Mesendoderm (in vitro differentiated cells): ENCODE measurements at regions not wholly inside any gene's neighbourhood (a gene's known extent, or its start where the extent isn't known, plus 50 kb on each side); places are given as distances from the start of the nearest gene placed in this dataset.

Source experiments
- DNase-seq: peaks from one replicate; pipeline ENCODE4 v3.0.0; 2013
- H2AK5ac ChIP-seq: 2 replicates; pipeline ENCODE4 v1.6.1; 2013; ENCODE audit warnings: low read length, inconsistent platforms
- H2BK120ac ChIP-seq: 2 replicates; pipeline ENCODE4 v1.6.1; 2013; ENCODE audit warnings: low read depth, mild to moderate bottlenecking, low read length, moderate library complexity, mixed read lengths
- H2BK15ac ChIP-seq: replicated peaks from 2 replicates; pipeline ENCODE4 v1.6.1; 2013; ENCODE audit warnings: low read depth, mild to moderate bottlenecking, moderate library complexity
- H2BK5ac ChIP-seq: 2 replicates; pipeline ENCODE4 v1.6.1; 2013; ENCODE audit warnings: low read length, inconsistent platforms
- H3K18ac ChIP-seq: 2 replicates; pipeline ENCODE4 v1.6.1; 2013; ENCODE audit warnings: mild to moderate bottlenecking, low read length, mixed read lengths
- H3K23ac ChIP-seq: one replicate; pipeline ENCODE4 v1.6.1; 2013; ENCODE audit warnings: low read length
- H3K27ac ChIP-seq: 2 replicates; pipeline ENCODE4 v1.5.1; 2013; ENCODE audit warnings: low read depth, mild to moderate bottlenecking, inconsistent platforms, low read length, moderate library complexity
- H3K27me3 ChIP-seq: 2 replicates; pipeline ENCODE4 v1.6.1; 2013; ENCODE audit warnings: low read length, control low read depth, mild to moderate bottlenecking, inconsistent platforms; ENCODE audit not compliant: insufficient read depth, poor library complexity
- H3K36me3 ChIP-seq: 2 replicates; pipeline ENCODE4 v1.6.1; 2013; ENCODE audit warnings: low read length, inconsistent platforms; ENCODE audit not compliant: control insufficient read depth, insufficient read depth
- H3K4ac ChIP-seq: one replicate; pipeline ENCODE4 v1.6.1; 2013; ENCODE audit warnings: low read depth, mild to moderate bottlenecking, low read length, moderate library complexity
- H3K4me1 ChIP-seq: 2 replicates; pipeline ENCODE4 v1.6.1; 2013; ENCODE audit warnings: low read depth, low read length, inconsistent platforms; ENCODE audit not compliant: control insufficient read depth
- H3K4me2 ChIP-seq: 2 replicates; pipeline ENCODE4 v1.6.1; 2013; ENCODE audit warnings: low read length
- H3K4me3 ChIP-seq: 2 replicates; pipeline ENCODE4 v1.5.1; 2013; ENCODE audit warnings: mild to moderate bottlenecking, low read length
- H3K56ac ChIP-seq: one replicate; pipeline ENCODE4 v1.6.1; 2013; ENCODE audit warnings: low read length
- H3K79me1 ChIP-seq: 2 replicates; pipeline ENCODE4 v1.6.1; 2013; ENCODE audit warnings: low read length, inconsistent platforms
- H3K79me2 ChIP-seq: 2 replicates; pipeline ENCODE4 v1.6.1; 2013; ENCODE audit warnings: mild to moderate bottlenecking, low read length; ENCODE audit not compliant: control insufficient read depth, insufficient read depth
- H3K9ac ChIP-seq: 2 replicates; pipeline ENCODE4 v1.6.1; 2013; ENCODE audit warnings: low read length, inconsistent platforms
- H4K5ac ChIP-seq: one replicate; pipeline ENCODE4 v1.6.1; 2013; ENCODE audit warnings: low read length
- H4K8ac ChIP-seq: one replicate; pipeline ENCODE4 v1.6.1; 2013; ENCODE audit warnings: low read depth, mild to moderate bottlenecking, control low read depth, low read length, moderate library complexity
- WGBS: extraction: QIAGEN DNeasy Blood & Tissue Kit; methylation state at CpG from one replicate; pipeline ENCODE4 v1.1.7; 2013; ENCODE audit warnings: low lambda C conversion rate, missing lambda C conversion rate; ENCODE audit not compliant: insufficient coverage; ENCODE audit errors: extremely low coverage; 5-methylcytosine and 5-hydroxymethylcytosine counted together

- H3K4me3 ChIP-seq: no peak overlapping the region
- no peak overlapping the region for H3K4me2 ChIP-seq
- H3K36me3 ChIP-seq: no peaks in the 10 kb centered on the region
- H2BK5ac ChIP-seq: no peak overlapping the region
- no peak overlapping the region for H4K5ac ChIP-seq
- no peak for DNase-seq
- WGBS: no CpG with 5 or more reads among the region's 5 CpGs
- no peaks in the 10 kb centered on the region for H3K79me1 ChIP-seq
- no peak overlapping the region for H3K18ac ChIP-seq
- H3K27me3 ChIP-seq: no peaks in the 10 kb centered on the region
- no peak overlapping the region for H2BK120ac ChIP-seq
- H3K9ac ChIP-seq: no peak overlapping the region
- no peak overlapping the region for H3K23ac ChIP-seq
- no peak overlapping the region for H2AK5ac ChIP-seq
- no peak overlapping the region for H3K27ac ChIP-seq
- no peak overlapping the region for H4K8ac ChIP-seq
- H3K79me2 ChIP-seq: no peaks in the 10 kb centered on the region
- H3K4ac ChIP-seq: no peak overlapping the region
- no peak overlapping the region for H2BK15ac ChIP-seq
- no peak overlapping the region for H3K56ac ChIP-seq
- no peaks in the 10 kb centered on the region for H3K4me1 ChIP-seq
Observed at GRCh38 chr10:2431961-2432360, 635.4 kb upstream of the PFKP start.

DNA sequence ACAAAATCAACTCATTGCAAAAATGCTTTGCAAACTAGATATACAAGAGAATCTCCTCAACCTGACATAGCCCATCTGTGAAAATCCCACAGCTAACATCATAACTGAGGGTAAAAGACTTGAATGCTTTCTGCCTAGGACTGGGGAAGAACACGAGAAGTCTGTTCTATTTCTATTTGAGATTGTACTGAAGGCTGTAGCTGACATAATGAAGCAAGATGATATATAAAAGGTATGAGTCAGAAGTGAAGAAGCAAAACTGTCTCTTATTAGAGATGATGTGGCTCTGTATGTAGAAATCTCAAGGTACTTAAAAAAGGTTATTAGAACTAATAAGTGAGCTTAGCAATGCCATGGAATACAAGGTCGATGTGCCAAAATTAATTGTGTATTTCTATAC, 639.9 kb upstream of the PFKP start:
- no peaks in the 10 kb centered on the region for H3K79me2 ChIP-seq
- H4K8ac ChIP-seq: no peak overlapping the region
- WGBS: no CpG with 5 or more reads among the region's 2 CpGs
- H3K18ac ChIP-seq: no peak overlapping the region
- H2BK15ac ChIP-seq: no peak overlapping the region
- no peak overlapping the region for H3K9ac ChIP-seq
- no peak overlapping the region for H3K23ac ChIP-seq
- H4K5ac ChIP-seq: no peak overlapping the region
- H3K4me1 ChIP-seq: no peaks in the 10 kb centered on the region
- no peak overlapping the region for H3K4me3 ChIP-seq
- H2BK120ac ChIP-seq: no peak overlapping the region
- no peak overlapping the region for H2AK5ac ChIP-seq
- DNase-seq: no peak
- no peak overlapping the region for H2BK5ac ChIP-seq
- H3K27ac ChIP-seq: no peak overlapping the region
- H3K27me3 ChIP-seq: no peaks in the 10 kb centered on the region
- no peaks in the 10 kb centered on the region for H3K79me1 ChIP-seq
- H3K36me3 ChIP-seq: no peaks in the 10 kb centered on the region
- H3K4me2 ChIP-seq: no peak overlapping the region
- H3K56ac ChIP-seq: no peak overlapping the region
- H3K4ac ChIP-seq: no peak overlapping the region

- Histone ChIP-seq H2AK5ac (no peak overlapping the region), H3K4me1 (no peaks in the 10 kb centered on the region), H3K23ac (no peak overlapping the region), H3K9ac (no peak overlapping the region), H3K79me1 (no peaks in the 10 kb centered on the region), H3K79me2 (no peaks in the 10 kb centered on the region), H4K5ac (no peak overlapping the region), H2BK120ac (no peak overlapping the region), H2BK5ac (no peak overlapping the region), H3K56ac (no peak overlapping the region), H3K4ac (no peak overlapping the region), H2BK15ac (no peak overlapping the region), H4K8ac (no peak overlapping the region), H3K4me2 (no peak overlapping the region), H3K27ac (no peak overlapping the region), H3K36me3 (no peaks in the 10 kb centered on the region), H3K4me3 (no peak overlapping the region), H3K18ac (no peak overlapping the region), H3K27me3 (no peaks in the 10 kb centered on the region)
- no CpG with 5 or more reads among the region's 3 CpGs for WGBS
- no peak for DNase-seq
Observed at GRCh38 chr10:2425320-2425719, 642.0 kb upstream of the PFKP start.

DNA sequence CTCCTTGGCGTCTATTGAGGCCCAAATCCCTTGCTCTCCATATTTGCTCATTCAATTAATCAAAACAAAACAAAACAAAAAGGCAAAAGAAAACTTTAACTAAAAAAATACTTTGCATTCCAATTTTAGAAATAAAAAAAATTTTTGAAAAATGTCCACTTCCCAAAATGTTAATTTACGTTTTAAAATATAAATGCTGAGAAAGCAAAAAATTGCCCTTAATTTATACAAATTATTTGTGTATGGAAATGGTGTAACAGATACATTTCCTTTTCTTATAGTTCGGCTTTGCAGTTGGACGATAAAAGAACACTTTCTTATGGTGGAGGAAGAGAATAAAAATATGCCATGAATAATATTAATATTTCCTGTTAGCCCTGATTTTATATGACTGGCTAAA, 652.8 kb upstream of the PFKP start:
- Histone ChIP-seq H3K4me3 (no peak overlapping the region), H3K18ac (no peak overlapping the region), H2BK15ac (no peak overlapping the region), H3K4me1 (no peaks in the 10 kb centered on the region), H2BK5ac (no peak overlapping the region), H3K9ac (no peak overlapping the region), H3K4ac (no peak overlapping the region), H3K79me2 (no peaks in the 10 kb centered on the region), H3K79me1 (no peaks in the 10 kb centered on the region), H4K5ac (no peak overlapping the region), H3K27me3 (no peaks in the 10 kb centered on the region), H3K27ac (no peak overlapping the region), H3K56ac (no peak overlapping the region), H2BK120ac (no peak overlapping the region), H2AK5ac (no peak overlapping the region), H4K8ac (no peak overlapping the region), H3K36me3 (no peaks in the 10 kb centered on the region), H3K23ac (no peak overlapping the region), H3K4me2 (no peak overlapping the region)
- WGBS: no CpG with 5 or more reads among the region's 4 CpGs
- no peak for DNase-seq

- no CpG with 5 or more reads among the region's 8 CpGs for WGBS
- no peaks in the 10 kb centered on the region for H3K4me1 ChIP-seq
- H2BK5ac ChIP-seq: no peak overlapping the region
- H2BK120ac ChIP-seq: no peak overlapping the region
- H3K56ac ChIP-seq: no peak overlapping the region
- no peaks in the 10 kb centered on the region for H3K27me3 ChIP-seq
- no peak overlapping the region for H3K9ac ChIP-seq
- no peak overlapping the region for H3K4ac ChIP-seq
- H3K23ac ChIP-seq: no peak overlapping the region
- H2AK5ac ChIP-seq: no peak overlapping the region
- H3K36me3 ChIP-seq: no peaks in the 10 kb centered on the region
- no peak overlapping the region for H2BK15ac ChIP-seq
- no peak for DNase-seq
- H4K8ac ChIP-seq: no peak overlapping the region
- H3K4me3 ChIP-seq: no peak overlapping the region
- no peak overlapping the region for H4K5ac ChIP-seq
- no peaks in the 10 kb centered on the region for H3K79me2 ChIP-seq
- H3K18ac ChIP-seq: no peak overlapping the region
- no peak overlapping the region for H3K4me2 ChIP-seq
- no peaks in the 10 kb centered on the region for H3K79me1 ChIP-seq
- no peak overlapping the region for H3K27ac ChIP-seq
Observed at GRCh38 chr10:2414039-2414438, 653.3 kb upstream of the PFKP start.

DNA sequence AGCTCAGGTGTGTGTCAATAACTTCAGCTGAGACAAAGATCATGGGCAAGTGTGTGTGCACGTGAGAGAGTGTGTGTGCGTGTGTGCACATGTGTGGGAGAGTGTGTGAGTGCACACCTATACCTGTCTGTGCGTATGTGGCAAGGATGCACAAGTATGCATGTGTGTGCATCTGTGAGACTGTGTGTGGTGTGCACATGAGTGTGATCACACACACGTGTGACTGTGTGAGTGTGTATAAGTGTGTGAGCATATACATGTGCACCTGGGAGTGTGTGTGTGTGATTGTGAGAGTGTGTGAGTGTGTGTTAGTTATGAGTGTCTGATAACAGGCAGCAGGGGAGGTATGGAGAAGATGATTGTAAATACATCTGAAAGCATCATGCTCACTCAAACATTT, 657.3 kb upstream of the PFKP start:
- no peak overlapping the region for H3K23ac ChIP-seq
- no peaks in the 10 kb centered on the region for H3K4me1 ChIP-seq
- H4K8ac ChIP-seq: no peak overlapping the region
- H3K56ac ChIP-seq: no peak overlapping the region
- no peak overlapping the region for H2AK5ac ChIP-seq
- no peak overlapping the region for H3K9ac ChIP-seq
- no peak overlapping the region for H3K27ac ChIP-seq
- H3K36me3 ChIP-seq: no peaks in the 10 kb centered on the region
- WGBS: no CpG with 5 or more reads among the region's 4 CpGs
- no peak overlapping the region for H2BK15ac ChIP-seq
- no peaks in the 10 kb centered on the region for H3K79me1 ChIP-seq
- H3K4ac ChIP-seq: no peak overlapping the region
- H3K18ac ChIP-seq: no peak overlapping the region
- no peaks in the 10 kb centered on the region for H3K79me2 ChIP-seq
- H2BK120ac ChIP-seq: no peak overlapping the region
- H2BK5ac ChIP-seq: no peak overlapping the region
- no peak overlapping the region for H4K5ac ChIP-seq
- DNase-seq: no peak
- no peak overlapping the region for H3K4me3 ChIP-seq
- no peaks in the 10 kb centered on the region for H3K27me3 ChIP-seq
- H3K4me2 ChIP-seq: no peak overlapping the region
